NCI-H2107 (cell line): ENCODE measurements at regions not wholly inside any gene's neighbourhood (a gene's known extent, or its start where the extent isn't known, plus 50 kb on each side); places are given as distances from the start of the nearest gene placed in this dataset.
"Not testable (repeated sequence)": the region's sequence is repeated elsewhere in the genome, so short reads cannot be mapped to it uniquely, and the experiment has no call there.

ENCODE experiments used
- DNase-seq: peaks from one replicate; lab custom pipeline; 2025; lab: John Stamatoyannopoulos, UW

DNA sequence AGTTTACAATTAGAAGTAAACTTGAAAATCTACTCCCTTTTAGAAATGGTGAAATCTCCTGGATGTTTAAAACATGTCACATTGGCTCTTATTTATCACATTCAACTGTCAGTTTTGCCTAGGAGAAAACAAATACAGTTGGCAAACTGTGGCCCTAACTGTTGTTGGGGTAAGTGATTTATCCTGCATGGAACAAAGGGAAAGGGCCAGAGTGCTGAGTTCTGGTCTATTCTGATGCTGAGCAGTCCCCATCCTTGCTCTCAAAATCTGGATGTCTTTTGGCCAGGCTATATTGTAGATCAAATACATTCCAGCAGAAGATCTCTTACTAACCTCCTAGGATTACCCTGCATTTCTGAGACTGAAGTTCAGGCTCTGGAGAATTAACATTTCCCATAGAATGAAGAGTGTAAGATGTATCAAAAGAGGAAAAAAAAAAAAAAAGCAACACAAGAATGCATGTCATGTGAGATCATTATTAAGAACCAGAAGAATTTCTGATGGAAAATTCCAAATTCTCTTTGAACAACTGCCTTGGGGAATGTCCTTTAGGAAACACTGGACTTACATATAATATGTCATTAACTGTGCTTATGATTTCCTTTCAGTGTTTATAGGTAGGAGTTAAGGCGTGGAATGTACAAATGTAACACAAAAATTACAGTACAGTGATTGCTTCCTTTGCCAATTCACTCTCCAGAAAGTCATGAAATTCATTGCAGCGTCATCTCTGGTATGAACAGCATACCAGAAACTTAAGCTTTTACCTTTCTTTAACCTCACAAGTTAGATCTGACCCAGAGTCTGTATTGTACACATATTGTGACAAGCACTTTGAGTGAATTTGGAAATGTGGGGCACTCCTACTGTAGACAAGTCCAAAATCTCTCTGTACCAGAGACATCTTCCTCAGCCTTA, 1012.5 kb upstream of the LCORL start:
- DNase-seq, result no peak

DNA sequence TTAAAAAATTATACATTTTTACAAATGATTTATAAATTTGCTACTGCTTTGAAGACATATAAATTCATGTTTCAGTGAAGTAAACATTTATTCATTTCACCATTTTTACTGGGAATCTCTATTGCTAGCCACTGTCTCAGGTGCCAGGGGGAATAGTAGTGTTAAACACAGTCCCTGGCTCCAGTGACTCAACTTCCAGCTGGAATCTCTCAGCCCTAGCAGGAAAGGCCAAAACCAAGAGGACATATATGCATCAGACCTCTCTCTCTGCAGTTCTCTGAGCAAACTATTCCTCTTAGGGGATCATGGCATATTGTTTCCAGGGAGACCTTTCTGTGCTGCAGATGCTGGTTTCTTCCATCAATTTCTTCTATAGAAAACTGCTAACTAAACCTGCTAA, 1009.0 kb upstream of the LCORL start:
- DNase-seq, result no peak

DNA sequence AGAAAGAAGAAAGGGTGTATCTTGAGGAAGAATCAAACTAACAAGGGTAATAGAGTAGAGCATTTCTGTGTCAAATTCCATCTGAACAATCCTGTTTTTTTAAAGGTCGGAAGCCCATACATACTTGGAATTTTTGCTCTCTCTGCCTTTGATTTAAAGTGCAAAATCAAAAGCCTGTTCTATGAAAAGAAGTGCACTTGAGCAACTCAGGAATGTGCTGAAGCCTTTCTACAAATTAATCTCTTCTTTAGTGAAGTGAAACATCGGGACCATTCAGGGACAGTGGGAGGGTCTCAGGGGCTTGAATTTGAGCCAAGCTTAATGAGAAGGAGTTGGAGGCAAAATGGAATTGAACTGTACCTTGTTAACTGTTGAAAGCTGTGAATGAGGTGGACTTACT, 1008.5 kb upstream of the LCORL start:
- no peak for DNase-seq

DNA sequence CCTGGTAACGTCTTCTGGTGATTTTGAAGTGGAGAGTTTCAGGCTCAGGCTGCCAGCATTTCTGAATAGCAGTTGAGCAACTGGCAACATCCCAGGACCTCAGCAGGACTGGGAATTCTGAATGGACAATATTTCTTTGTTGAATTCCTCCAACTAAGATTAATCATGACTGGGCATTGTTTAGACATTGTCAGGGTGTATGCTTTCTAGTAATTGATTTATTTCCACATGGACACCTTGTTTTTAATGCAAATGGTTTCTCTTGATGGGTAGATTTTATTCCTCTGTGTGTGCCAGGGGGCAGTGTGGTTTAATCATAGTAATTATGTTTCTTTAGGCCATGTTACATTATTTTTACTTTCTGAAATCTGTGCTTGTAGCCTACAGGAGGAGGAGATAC, 1004.7 kb upstream of the LCORL start:
- DNase-seq, result no peak

GRCh38 chr4:19025031-19025430, 1003.5 kb upstream of the LCORL start:
- no peak for DNase-seq

- no peak for DNase-seq
These were observed 1002.5 kb upstream of the LCORL start for GRCh38 chr4:19024047-19024446.

DNA sequence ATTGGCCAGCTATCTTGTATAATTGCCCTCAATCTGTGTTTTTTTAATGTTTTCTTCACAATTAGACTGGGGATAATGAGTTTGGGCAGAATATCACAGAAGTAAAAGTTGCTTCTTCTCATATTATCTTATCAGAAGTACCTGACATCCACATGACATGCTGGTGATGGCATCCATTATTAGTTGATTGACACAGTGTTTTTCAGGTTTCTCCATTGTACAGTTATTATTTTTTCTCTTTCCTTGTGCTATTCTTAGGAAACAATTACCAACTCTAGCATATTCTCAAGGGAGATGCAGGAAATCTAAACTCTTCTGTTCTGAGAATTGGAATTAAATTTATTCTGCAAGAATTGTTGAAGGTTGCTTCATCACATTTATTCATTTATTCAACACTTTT, 1000.1 kb upstream of the LCORL start:
- no peak for DNase-seq

- not testable (repeated sequence) for DNase-seq
These were observed 995.0 kb upstream of the LCORL start for GRCh38 chr4:19016550-19016949.

DNA sequence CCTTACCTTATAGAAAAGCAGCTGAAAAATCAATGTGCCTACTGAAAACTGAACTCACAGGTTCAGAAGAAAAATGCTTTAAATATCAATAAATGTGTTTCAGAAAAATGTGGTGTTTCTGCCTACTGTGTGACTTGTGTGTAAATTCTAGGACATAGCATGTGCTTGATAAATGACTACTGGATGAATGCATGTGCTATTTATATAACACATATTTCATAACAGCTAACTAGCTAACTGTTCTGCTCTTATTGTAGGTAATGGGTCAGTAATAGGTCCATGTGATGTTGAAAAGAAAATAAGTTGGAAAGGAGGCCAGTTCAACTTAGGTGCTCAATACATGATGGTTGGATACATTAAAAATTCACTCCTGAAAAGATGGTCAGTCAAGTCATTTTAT, 993.0 kb upstream of the LCORL start:
- DNase-seq, result no peak

DNA sequence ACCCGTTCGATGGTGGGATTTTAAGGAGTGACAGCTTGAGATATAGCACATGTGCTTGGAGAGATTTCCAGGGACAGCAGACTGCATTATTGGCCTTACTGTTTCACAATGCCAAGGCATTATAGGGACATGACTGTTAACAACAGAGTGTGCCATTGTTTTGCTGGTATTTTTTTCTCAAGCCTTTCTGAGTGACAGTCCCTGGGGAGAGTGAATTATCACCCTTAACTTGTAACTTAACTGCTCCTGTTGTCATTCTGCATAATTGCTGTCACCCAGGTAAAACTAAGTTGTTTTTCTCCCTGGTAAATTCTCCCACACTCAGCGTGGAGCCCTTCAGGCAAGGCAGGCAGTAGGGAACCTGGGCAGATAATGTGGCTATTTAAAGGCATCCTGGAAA, 989.2 kb upstream of the LCORL start:
- DNase-seq, result no peak

- DNase-seq, result no peak
These were observed 988.3 kb upstream of the LCORL start for GRCh38 chr4:19009881-19010280.

GRCh38 chr4:19005211-19005610, 983.7 kb upstream of the LCORL start:
- DNase-seq, result no peak

GRCh38 chr4:19002170-19002569, 980.6 kb upstream of the LCORL start:
- no peak for DNase-seq

GRCh38 chr4:18999595-18999994, 978.0 kb upstream of the LCORL start:
- no peak for DNase-seq

DNA sequence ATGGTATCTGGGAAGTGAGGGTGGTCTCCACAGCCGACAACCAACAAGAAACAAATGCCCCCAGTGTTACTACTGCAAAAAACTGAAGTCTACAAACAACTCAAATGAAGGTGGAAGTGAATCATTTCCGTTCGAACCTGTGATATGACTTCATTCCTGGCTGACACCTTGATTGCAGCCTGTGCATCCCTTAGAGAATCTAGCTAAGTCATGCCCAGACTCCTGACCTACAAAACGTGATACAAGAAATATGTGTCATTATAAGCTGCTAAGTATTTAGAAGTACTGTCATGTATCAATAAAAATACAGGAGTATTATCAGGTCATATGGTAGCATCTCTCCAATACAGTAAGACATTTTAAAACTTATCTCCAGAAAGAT, 959.7 kb upstream of the LCORL start:
- DNase-seq, result no peak

GRCh38 chr4:18980516-18981233, 959.1 kb upstream of the LCORL start:
- no peak for DNase-seq

- no peak for DNase-seq
These were observed 955.3 kb upstream of the LCORL start for GRCh38 chr4:18976884-18977283.

GRCh38 chr4:18975916-18976808, 954.6 kb upstream of the LCORL start:
- DNase-seq, result no peak

DNA sequence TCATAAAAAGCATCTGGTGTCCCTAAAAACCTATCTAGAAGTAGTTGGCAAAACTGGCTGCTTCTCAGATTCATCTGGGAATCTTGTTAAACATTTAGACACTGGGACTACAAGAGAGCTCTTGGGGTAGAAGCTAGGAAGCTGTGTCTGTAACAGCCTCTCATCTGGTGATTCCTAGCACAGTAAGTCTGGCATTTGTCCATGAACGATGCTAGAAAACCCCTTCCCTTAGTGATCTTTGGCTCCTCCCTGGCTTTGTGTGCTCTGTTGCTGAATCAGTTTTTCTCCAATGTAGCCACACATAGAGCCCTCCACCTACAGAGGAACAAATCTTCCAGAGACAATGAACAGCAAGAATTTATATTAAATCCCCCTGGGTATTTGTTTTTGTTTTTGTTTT, 951.7 kb upstream of the LCORL start:
- DNase-seq, result no peak

- no peak for DNase-seq
These were observed 940.3 kb upstream of the LCORL start for GRCh38 chr4:18961879-18962278.

DNA sequence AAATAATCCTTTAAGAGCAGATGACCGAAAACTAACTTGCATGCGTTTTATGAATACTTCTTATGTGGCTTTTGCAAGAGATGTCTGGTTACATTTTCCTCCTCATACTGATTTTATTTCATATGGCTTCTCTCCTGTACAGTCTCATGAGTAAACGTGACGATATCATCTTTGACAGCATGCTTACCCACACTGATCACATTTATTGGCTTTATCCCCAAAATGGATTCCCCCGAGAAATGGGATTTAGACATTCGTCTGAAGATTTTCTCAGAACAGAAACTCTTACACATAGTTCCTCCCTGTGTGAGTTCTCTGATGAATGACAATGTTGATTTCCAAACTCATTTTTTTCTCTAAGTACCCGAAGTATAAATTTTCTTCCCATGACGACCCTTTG, 939.7 kb upstream of the LCORL start:
- DNase-seq, result no peak

DNA sequence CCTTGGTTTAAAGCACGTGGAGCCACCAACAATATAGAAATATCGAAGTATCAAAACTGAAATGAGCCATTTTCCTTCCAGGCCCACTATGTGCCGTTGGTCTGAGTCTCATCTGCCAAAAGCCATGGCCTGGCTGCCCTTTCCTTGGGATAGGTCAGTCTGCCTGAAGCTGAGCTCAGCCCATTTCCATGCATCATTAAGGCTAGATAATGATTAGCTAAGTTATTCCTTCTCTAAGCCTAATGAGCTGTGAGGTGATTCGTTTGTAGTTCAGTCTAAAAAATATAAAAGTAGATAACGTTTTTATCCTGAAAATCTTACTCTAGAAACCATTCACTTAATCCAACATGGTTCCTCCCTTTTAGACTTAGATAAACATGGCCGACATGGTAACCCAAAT, 936.2 kb upstream of the LCORL start:
- no peak for DNase-seq
